K562 (cell line): ENCODE measurements at regions not wholly inside any gene's neighbourhood (a gene's known extent, or its start where the extent isn't known, plus 50 kb on each side); places are given as distances from the start of the nearest gene placed in this dataset.
"Not testable (repeated sequence)": the region's sequence is repeated elsewhere in the genome, so short reads cannot be mapped to it uniquely, and the experiment has no call there.

Source experiments
- HBP1 ChIP-seq: fragments of 450-650 bp; formaldehyde crosslinking; IDR thresholded peaks from 2 replicates; pipeline ENCODE4 v1.4.0; 2022; ENCODE audit warnings: missing genetic modification characterization
- ZFX ChIP-seq: sonication (generic); formaldehyde crosslinking; IDR thresholded peaks from 2 replicates; pipeline ENCODE4 v1.8.0; 2022; ENCODE audit warnings: mild to moderate bottlenecking, missing genetic modification reagents, moderate library complexity
- ZNF280A ChIP-seq: fragments of 450-650 bp; IDR thresholded peaks from 2 replicates; pipeline ENCODE4 v1.6.1; 2018; ENCODE audit warnings: mild to moderate bottlenecking, low read depth; ENCODE audit not compliant: partially characterized antibody

GRCh38 chr6:86146751-86147150, 504.1 kb upstream of the SYNCRIP start:
- not testable (repeated sequence) for TF ChIP-seq HBP1 (CRISPR knock-in tag); ZFX (CRISPR knock-in tag); ZNF280A
